Fibroblast of lung (primary cell): ENCODE measurements at regions not wholly inside any gene's neighbourhood (a gene's known extent, or its start where the extent isn't known, plus 50 kb on each side); places are given as distances from the start of the nearest gene placed in this dataset.

Experiments
- DNase-seq, 2 donors: peaks; one replicate each; pipeline versions ENCODE4 v3.0.0 to v3.0.0-alpha.2; 2010; ENCODE audit warnings: low read depth in 2 of 2
- H2AFZ ChIP-seq: 2 replicates; pipeline ENCODE4 v1.5.1; 2012; ENCODE audit warnings: low read length, control low read depth, inconsistent platforms
- H3K27ac ChIP-seq: 2 replicates; pipeline ENCODE4 v1.5.1; 2011; ENCODE audit warnings: low read length, control low read depth; ENCODE audit not compliant: insufficient read depth
- H3K27me3 ChIP-seq: 2 replicates; pipeline ENCODE4 v1.5.1; 2011; ENCODE audit warnings: mild to moderate bottlenecking, low read length; ENCODE audit not compliant: control insufficient read depth, insufficient read depth
- H3K36me3 ChIP-seq: 2 replicates; pipeline ENCODE4 v1.5.1; 2011; ENCODE audit warnings: low read length; ENCODE audit not compliant: control insufficient read depth, insufficient read depth
- H3K4me1 ChIP-seq: 2 replicates; pipeline ENCODE4 v1.5.1; 2011; ENCODE audit warnings: low read length; ENCODE audit not compliant: control insufficient read depth, insufficient read depth; ENCODE audit errors: extremely low read depth
- H3K4me2 ChIP-seq: 2 replicates; pipeline ENCODE4 v1.5.1; 2011; ENCODE audit warnings: low read length, control low read depth; ENCODE audit not compliant: insufficient read depth; ENCODE audit errors: extremely low read depth
- H3K4me3 ChIP-seq, 4 experiments: fragments of 200-600 bp in 1 of 4; sonication (generic) in 1 of 4; replicated peaks in 1 of 4; 2 replicates each; pipeline ENCODE4 v1.5.1; 2011 to 2016; ENCODE audit warnings: low read length in 4 of 4, low read depth in 3 of 4, mild to moderate bottlenecking in 3 of 4, control low read depth in 2 of 4, inconsistent platforms in 1 of 4, mixed read lengths in 1 of 4; ENCODE audit not compliant: insufficient read depth in 1 of 4; ENCODE audit errors: control extremely low read depth in 1 of 4
- H3K79me2 ChIP-seq: 2 replicates; pipeline ENCODE4 v1.5.1; 2012; ENCODE audit warnings: mild to moderate bottlenecking, low read length, inconsistent platforms; ENCODE audit not compliant: control insufficient read depth, insufficient read depth
- H3K9ac ChIP-seq: 2 replicates; pipeline ENCODE4 v1.5.1; 2011; ENCODE audit warnings: mild to moderate bottlenecking, low read length, control low read depth; ENCODE audit not compliant: insufficient read depth
- H3K9me3 ChIP-seq: 2 replicates; pipeline ENCODE4 v1.5.1; 2012; ENCODE audit warnings: low read depth, low read length; ENCODE audit not compliant: control insufficient read depth, insufficient read depth
- H4K20me1 ChIP-seq: 2 replicates; pipeline ENCODE4 v1.5.1; 2011; ENCODE audit warnings: low read length; ENCODE audit not compliant: control insufficient read depth, insufficient read depth; ENCODE audit errors: extremely low read depth
- CTCF ChIP-seq, 2 donors: IDR thresholded peaks in 1 of 2; conservative IDR thresholded peaks in 1 of 2; 1 replicate in 1 of 2; 2 replicates in 1 of 2; pipeline ENCODE4 v1.5.1; 2011 to 2012; ENCODE audit warnings: low read length in 2 of 2, control low read depth in 1 of 2, inconsistent platforms in 1 of 2, low read depth in 1 of 2, mild to moderate bottlenecking in 1 of 2
- EZH2 ChIP-seq: IDR thresholded peaks from 2 replicates; pipeline ENCODE4 v1.5.1; 2012; ENCODE audit warnings: low read length, control low read depth, mild to moderate bottlenecking; ENCODE audit errors: missing control alignments

- DNase-seq, result peak; percentile 17 to 18
- Histone ChIP-seq H3K4me1 (no peaks in the 10 kb centered on the region), H3K9me3 (no peaks in the 10 kb centered on the region), H3K4me3 (no peak overlapping the region), H3K9ac (no peak overlapping the region), H3K27me3 (no peaks in the 10 kb centered on the region), H4K20me1 (no peaks in the 10 kb centered on the region), H3K27ac (no peak overlapping the region), H3K79me2 (no peaks in the 10 kb centered on the region), H3K36me3 (no peaks in the 10 kb centered on the region), H3K4me2 (no peak overlapping the region), H2AFZ (no peak overlapping the region)
- TF ChIP-seq EZH2, result no peak
- TF ChIP-seq CTCF (conservative IDR thresholded peaks at IDR 0.05 in 1 of 2, IDR thresholded peaks at IDR 0.05 in 1 of 2; ENCODE audit: low read depth in 1 of 2, low read length in 2 of 2), result no peak
These were observed 516.5 kb upstream of the KLF6 start for GRCh38 chr10:4301291-4302045.

- no peaks in the 10 kb centered on the region for H3K79me2 ChIP-seq
- no peak overlapping the region for H2AFZ ChIP-seq
- no peaks in the 10 kb centered on the region for H3K36me3 ChIP-seq
- H3K9ac ChIP-seq, result no peak overlapping the region
- H3K4me3 ChIP-seq, result no peak overlapping the region
- TF ChIP-seq EZH2, result no peak
- TF ChIP-seq CTCF (conservative IDR thresholded peaks at IDR 0.05 in 1 of 2, IDR thresholded peaks at IDR 0.05 in 1 of 2; ENCODE audit: low read depth in 1 of 2, low read length in 2 of 2), result no peak
- H3K27me3 ChIP-seq, result no peaks in the 10 kb centered on the region
- H3K27ac ChIP-seq, result no peak overlapping the region
- H3K9me3 ChIP-seq, result no peaks in the 10 kb centered on the region
- no peaks in the 10 kb centered on the region for H3K4me1 ChIP-seq
- no peaks in the 10 kb centered on the region for H4K20me1 ChIP-seq
- DNase-seq, result no peak
- no peak overlapping the region for H3K4me2 ChIP-seq
These were observed 511.2 kb upstream of the KLF6 start for GRCh38 chr10:4296161-4296560.

GRCh38 chr10:4294996-4295792 lies 510.2 kb upstream of the KLF6 start:
- no peaks in the 10 kb centered on the region for H3K27me3 ChIP-seq
- H3K9ac ChIP-seq, result no peak overlapping the region
- H3K4me1 ChIP-seq, result no peaks in the 10 kb centered on the region
- no peaks in the 10 kb centered on the region for H3K79me2 ChIP-seq
- no peak overlapping the region for H3K4me3 ChIP-seq
- no peak overlapping the region for H2AFZ ChIP-seq
- DNase-seq, result no peak
- H3K36me3 ChIP-seq, result no peaks in the 10 kb centered on the region
- no peak overlapping the region for H3K27ac ChIP-seq
- TF ChIP-seq EZH2 (no peak), CTCF (conservative IDR thresholded peaks at IDR 0.05 in 1 of 2, IDR thresholded peaks at IDR 0.05 in 1 of 2; ENCODE audit: low read depth in 1 of 2, low read length in 2 of 2) (no peak)
- H3K4me2 ChIP-seq, result no peak overlapping the region
- no peaks in the 10 kb centered on the region for H3K9me3 ChIP-seq
- H4K20me1 ChIP-seq, result no peaks in the 10 kb centered on the region
